ENCODE measurements at regions not wholly inside any gene's neighbourhood (a gene's known extent, or its start where the extent isn't known, plus 50 kb on each side); places are given as distances from the start of the nearest gene placed in this dataset.

DNA sequence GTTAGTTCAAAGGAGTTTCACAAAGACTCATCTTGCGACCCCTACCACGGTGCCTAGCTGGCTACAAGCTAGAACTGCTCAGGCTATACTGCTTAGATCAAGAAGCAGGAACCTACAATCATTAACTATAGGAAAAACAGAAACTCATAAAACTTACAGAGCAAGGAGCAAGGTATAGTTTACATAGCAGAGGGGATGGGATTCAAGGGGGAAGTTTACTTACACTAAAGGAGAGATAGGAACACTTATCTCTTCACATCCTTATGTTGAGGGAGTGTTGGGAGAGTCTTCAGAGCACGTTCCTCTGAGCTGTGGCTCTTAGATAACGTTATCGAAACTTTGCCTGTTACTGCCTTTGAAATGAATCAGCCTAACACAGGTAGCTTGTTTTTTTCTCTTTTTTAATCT lies 58.1 kb downstream of the FSCB start:
- TF ChIP-seq, protein P1, sequence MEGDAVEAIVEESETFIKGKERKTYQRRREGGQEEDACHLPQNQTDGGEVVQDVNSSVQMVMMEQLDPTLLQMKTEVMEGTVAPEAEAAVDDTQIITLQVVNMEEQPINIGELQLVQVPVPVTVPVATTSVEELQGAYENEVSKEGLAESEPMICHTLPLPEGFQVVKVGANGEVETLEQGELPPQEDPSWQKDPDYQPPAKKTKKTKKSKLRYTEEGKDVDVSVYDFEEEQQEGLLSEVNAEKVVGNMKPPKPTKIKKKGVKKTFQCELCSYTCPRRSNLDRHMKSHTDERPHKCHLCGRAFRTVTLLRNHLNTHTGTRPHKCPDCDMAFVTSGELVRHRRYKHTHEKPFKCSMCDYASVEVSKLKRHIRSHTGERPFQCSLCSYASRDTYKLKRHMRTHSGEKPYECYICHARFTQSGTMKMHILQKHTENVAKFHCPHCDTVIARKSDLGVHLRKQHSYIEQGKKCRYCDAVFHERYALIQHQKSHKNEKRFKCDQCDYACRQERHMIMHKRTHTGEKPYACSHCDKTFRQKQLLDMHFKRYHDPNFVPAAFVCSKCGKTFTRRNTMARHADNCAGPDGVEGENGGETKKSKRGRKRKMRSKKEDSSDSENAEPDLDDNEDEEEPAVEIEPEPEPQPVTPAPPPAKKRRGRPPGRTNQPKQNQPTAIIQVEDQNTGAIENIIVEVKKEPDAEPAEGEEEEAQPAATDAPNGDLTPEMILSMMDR (IDR thresholded peaks at IDR 0.05), result no peak
- TF ChIP-seq CHD2 (IDR thresholded peaks at IDR 0.05; ENCODE audit: low read length, partially characterized antibody) (no peak), RFX5 (IDR thresholded peaks at IDR 0.05; ENCODE audit: low read length) (no peak), RAD21 (IDR thresholded peaks at IDR 0.05; ENCODE audit: low read length) (no peak), EP300 (IDR thresholded peaks at IDR 0.05; ENCODE audit: borderline replicate concordance in 1 of 2, low read depth in 1 of 2, low read length in 1 of 2) (no peak), TAF1 (IDR thresholded peaks at IDR 0.05; ENCODE audit: borderline replicate concordance, low read depth, low read length) (no peak), JUND (IDR thresholded peaks at IDR 0.05) (no peak), EZH2phosphoT487 (IDR thresholded peaks at IDR 0.05; ENCODE audit: borderline replicate concordance, low read depth) (no peak), TCF12 (IDR thresholded peaks at IDR 0.05) (no peak), NFIC (IDR thresholded peaks at IDR 0.05; ENCODE audit: borderline replicate concordance) (no peak), MXI1 (IDR thresholded peaks at IDR 0.05; ENCODE audit: low read depth, low read length) (no peak), MAX (IDR thresholded peaks at IDR 0.05; ENCODE audit: low read depth) (no peak)
- TF ChIP-seq, protein P2, sequence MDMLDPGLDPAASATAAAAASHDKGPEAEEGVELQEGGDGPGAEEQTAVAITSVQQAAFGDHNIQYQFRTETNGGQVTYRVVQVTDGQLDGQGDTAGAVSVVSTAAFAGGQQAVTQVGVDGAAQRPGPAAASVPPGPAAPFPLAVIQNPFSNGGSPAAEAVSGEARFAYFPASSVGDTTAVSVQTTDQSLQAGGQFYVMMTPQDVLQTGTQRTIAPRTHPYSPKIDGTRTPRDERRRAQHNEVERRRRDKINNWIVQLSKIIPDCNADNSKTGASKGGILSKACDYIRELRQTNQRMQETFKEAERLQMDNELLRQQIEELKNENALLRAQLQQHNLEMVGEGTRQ (IDR thresholded peaks at IDR 0.05; ENCODE audit: borderline replicate concordance, low read depth, low read length), result no peak

Data from SK-N-SH (cell line).